GM19397 (cell line): ENCODE measurements at regions not wholly inside any gene's neighbourhood (a gene's known extent, or its start where the extent isn't known, plus 50 kb on each side); places are given as distances from the start of the nearest gene placed in this dataset.
"Not testable (repeated sequence)": the region's sequence is repeated elsewhere in the genome, so short reads cannot be mapped to it uniquely, and the experiment has no call there.

Experiments
- ATAC-seq: cut with Tn5 transposase; IDR thresholded peaks from one replicate; pipeline ENCODE4 v1.9.1; 2021; ENCODE audit warnings: mild to moderate bottlenecking, moderate library complexity; ENCODE audit not compliant: unreplicated experiment

DNA sequence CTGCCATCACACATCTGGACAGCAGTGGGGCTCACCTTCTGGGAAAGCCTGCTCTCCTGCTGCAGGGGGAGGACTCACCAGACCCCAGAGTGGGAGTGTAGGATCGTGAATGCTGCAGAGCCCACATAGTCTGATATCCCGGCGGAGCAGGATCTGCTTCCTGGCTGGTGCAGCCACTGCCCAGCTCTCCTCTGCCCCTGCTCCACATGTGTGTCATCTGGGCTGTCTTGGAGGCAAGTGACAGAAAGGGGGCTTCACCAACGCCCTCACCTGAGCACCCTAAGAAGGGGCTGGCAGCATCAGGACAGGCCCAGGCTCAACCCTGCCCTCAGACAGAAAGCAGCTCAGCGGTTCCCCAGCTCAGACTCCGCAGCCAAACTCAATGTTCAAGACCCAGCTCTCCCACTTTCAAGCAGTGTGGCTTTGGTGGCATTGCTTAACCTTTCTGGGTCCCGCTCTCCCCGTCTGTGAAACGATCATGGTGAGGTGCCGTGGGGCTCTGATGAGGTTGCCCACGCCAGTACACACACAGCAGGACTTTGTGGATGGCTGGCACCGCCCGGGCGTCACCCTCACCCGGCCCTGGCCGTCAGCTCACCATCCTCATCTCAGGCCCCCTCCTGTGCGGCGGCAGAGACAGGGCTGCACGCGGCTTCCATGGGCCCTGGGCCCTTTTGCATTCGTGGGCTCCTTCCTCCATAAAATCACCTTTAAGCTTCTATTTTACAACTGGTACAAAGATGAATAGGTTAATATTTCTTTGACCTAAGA lies 91.0 kb upstream of the SFSWAP start:
- ATAC-seq: no peak

DNA sequence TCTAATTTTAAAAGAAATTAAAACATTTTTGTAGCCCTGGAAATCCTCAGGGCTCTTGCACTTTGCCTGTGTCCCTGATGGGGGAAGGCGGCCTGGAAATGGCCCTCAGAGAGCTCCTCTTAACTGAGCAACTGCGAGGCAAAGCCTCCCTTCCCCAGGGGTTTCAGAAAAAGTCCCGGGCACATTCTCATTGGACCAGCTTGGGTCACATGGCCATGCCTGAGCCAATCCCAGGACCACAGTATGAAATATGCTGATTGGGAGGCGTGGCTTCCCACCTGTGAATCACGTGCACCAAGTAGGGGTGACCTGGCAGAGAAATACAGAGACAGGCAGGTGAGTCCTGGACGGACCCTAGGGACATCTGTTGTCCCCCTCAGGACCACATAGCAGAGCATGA lies 90.4 kb upstream of the SFSWAP start:
- no peak for ATAC-seq

DNA sequence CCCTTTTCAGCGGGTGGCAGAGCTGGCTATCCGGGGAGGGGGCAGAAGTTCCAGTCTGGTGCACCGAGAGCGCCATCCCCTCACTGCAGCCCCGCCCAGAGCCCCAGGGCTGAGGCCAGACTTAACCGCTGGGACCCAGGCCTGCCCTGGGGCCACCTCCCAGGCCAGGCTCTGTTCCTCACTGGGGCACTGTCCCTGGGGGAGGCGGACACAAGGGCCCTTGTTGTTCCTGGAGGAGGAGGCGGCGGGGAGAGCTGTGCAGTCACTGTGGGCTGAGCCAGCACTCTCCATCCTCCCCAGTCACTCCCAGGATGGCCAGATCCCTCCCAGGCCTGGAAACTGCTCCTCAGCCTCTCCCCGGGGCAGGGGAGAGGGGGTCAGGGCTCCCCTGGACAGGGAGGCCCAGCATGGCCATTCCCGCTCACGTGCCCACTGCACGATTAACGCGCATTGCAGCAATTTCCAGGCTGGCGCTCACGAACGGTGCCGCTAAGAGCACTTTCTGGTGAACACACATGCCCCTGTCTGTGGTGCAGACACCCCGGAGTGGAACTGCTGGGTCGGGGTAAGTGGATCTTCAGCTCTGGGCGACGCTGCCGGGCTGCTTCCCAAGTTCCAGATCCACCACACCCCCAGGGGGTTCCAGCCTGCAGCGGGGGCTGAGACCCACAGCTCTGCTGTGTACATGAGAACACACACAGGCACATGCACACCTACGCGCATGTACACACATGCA lies 89.8 kb upstream of the SFSWAP start:
- no peak for ATAC-seq

DNA sequence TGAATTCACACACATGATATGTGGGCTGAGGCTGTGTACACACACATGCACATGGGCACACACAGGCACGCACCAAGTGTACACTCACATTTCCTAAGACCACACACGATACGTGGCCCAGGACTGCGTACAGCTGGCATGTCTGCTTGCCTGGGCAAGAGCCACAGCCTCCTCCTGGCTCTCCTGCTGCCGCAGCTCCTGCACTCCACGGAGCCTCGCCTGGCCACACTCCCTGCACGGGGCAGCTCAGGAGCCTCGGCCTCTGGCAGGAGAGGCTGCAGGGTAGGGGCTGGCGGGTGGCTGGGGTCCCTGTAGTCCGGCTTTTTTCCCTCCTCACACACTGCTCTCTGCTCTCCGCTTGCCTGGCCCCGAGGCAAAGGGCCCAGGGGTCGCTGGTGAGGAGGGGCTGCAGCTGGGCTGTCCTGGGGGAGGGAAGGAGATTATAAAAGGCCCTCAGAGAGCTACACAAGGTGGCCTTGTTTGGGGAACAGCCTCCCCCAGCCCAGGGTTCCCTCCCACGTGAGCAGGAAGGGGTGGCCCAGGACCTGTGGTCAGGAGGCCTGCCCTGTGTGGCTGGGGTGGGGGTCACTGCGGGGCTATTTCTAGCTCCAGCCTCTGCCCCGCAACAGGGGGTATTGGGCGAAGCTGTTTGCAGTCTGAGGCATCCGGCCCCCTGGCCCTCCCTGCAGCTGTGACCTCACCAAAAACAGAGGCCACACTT lies 89.0 kb upstream of the SFSWAP start:
- ATAC-seq: no peak

- ATAC-seq: no peak
Measured at GRCh38 chr12:131622422-131622955, 88.4 kb upstream of the SFSWAP start.

- ATAC-seq: not testable (repeated sequence)
Measured at GRCh38 chr12:131623404-131624368, 87.2 kb upstream of the SFSWAP start.

DNA sequence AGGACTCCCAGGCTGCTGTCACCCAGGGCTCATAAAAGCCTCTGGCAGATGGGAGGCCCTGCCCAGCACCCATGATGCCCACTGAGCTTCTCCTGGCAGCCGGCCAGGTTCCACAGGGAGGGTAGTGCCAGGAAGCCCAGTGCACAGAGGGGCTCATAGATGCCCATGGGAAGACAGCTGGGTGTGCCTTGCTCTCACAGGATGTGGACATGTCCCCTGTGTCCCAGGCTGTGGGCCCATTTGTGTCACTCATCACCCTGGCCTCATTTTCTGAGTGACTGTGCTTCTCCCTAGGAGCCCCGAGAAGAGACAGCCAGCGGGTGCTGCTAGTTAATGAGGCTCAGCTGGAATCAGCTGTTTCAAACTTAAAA lies 86.5 kb upstream of the SFSWAP start:
- not testable (repeated sequence) for ATAC-seq

- ATAC-seq: not testable (repeated sequence)
Measured at GRCh38 chr12:131624756-131625501, 86.0 kb upstream of the SFSWAP start.

DNA sequence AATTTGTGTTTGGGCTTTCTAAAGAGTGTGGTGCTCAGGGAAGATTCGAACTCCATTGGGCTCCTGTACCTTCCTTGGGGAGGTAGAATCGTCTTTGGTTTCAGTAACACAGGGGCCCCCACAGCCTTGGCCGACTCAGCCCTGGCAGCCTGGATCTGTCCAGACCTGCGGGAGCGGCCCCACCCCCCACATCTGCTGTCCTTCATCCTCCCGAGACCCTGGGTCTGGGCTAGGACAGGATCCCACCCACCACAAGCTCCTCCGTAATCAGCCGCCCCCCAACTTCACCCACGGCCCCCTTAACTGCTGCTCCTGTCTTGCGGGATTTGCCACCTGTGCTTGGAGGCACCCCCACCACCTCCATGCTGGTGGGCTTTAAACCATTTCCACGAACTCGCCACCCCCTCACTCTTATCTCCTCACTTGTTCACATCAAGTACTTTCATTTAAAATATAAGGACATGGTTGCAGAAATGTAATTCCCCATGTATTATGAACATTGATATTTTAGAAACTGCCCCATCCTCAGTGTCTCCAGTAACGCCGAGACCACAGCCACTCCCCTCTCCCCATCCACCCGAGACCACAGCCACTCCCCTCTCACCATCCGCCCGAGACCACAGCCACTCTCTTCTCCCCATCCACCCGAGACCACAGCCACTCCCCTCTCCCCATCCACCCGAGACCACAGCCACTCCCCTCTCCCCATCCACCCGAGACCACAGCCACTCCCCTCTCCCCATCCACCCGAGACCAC lies 84.7 kb upstream of the SFSWAP start:
- not testable (repeated sequence) for ATAC-seq

DNA sequence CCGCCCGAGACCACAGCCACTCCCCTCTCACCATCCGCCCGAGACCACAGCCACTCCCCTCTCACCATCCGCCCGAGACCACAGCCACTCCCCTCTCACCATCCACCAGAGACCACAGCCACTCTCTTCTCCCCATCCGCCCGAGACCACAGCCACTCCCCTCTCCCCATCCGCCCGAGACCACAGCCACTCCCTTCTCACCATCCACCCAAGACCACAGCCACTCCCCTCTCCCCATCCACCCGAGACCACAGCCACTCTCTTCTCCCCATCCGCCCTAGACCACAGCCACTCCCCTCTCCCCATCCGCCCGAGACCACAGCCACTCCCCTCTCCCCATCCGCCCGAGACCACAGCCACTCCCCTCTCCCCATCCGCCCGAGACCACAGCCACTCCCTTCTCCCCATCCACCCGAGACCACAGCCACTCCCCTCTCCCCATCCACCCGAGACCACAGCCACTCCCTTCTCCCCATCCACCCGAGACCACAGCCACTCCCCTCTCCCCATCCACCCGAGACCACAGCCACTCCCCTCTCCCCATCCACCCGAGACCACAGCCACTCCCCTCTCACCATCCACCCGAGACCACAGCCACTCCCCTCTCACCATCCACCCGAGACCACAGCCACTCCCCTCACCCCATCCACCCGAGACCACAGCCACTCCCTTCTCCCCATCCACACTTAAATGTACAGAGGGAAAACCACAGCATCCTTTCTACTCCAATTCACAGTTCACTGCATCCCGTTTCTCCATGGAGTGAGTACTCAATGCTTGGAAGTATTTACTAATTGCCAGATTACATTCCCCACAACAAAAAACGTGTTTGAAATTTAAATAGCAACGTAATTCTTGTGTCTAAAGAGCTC lies 83.5 kb upstream of the SFSWAP start:
- ATAC-seq: not testable (repeated sequence)

DNA sequence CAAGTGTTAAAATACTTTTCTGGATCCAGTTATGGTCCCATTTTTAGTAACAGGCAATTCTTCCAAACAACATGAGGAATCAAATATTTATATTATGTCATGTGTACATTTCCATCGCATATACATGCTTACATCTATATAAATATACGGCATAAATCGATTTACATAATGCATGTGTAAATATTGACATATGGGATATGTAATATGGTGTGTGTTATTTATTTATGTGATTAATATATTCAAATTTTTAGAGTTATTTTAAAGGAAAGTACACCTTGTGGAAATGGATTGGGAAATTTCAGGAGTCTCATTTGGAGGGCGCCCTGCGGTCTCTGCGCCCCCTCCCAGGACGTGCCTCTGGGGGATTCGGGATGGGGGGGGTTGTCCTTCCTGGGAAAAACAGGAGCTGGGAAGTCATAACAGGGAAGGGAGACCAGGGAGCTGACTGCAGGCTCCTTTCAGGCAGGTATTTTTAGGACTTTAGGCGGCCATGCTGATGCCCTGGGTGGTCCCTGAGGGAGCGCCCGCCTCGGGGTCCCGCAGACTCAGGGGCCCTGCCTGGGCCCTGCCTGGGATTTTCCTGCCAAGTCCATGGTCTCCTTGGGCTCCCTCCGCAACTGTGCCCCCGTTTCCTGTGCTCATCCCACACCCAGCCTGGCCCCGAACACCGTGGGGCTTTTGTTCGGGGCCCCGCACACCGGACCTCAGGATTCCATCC lies 82.7 kb upstream of the SFSWAP start:
- no peak for ATAC-seq

GRCh38 chr12:131628766-131629448 lies 82.0 kb upstream of the SFSWAP start:
- ATAC-seq: no peak

DNA sequence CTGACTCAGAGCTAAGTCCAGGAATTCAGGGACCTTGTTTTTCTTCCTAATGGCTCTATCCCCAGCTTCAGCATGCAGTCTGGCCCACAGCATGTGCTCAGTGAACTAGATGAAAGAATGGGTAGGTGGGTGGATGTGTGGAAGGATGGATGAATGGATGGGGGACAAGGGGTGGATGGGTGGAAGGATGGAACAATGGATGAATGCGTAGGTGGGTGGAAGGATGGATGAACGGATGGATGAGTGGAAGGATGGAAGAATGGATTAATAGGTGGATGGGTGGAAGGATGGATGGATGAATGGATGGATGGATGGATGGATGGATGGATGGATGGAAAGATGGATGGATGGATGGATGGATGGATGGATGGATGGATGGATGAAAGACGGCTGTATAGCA lies 79.7 kb upstream of the SFSWAP start:
- no peak for ATAC-seq

GRCh38 chr12:131631889-131632651 lies 78.8 kb upstream of the SFSWAP start:
- ATAC-seq: not testable (repeated sequence)

- ATAC-seq: not testable (repeated sequence)
Measured at GRCh38 chr12:131632652-131633023, 78.3 kb upstream of the SFSWAP start.

- ATAC-seq: not testable (repeated sequence)
Measured at GRCh38 chr12:131633610-131634009, 77.3 kb upstream of the SFSWAP start.
